SHP77 treated with DMSO at 0.1 percent for 48 hours (cell line): ENCODE measurements at regions not wholly inside any gene's neighbourhood (a gene's known extent, or its start where the extent isn't known, plus 50 kb on each side); places are given as distances from the start of the nearest gene placed in this dataset.

Source experiments
- DNase-seq: peaks from one replicate; lab custom pipeline; 2025; lab: John Stamatoyannopoulos, UW

GRCh38 chr12:123041042-123041531 lies 60.6 kb downstream of the ARL6IP4 start:
- peak; percentile 12 for DNase-seq

GRCh38 chr12:123040106-123040505 lies 59.6 kb downstream of the ARL6IP4 start:
- DNase-seq = no peak

- no peak for DNase-seq
Observed at GRCh38 chr12:123038966-123039365, 58.5 kb downstream of the ARL6IP4 start.

- no peak for DNase-seq
Observed at GRCh38 chr12:123038486-123038885, 58.0 kb downstream of the ARL6IP4 start.

GRCh38 chr12:123037791-123038190 lies 57.3 kb downstream of the ARL6IP4 start:
- DNase-seq = no peak

- no peak for DNase-seq
Observed at GRCh38 chr12:123036466-123037285, 56.2 kb downstream of the ARL6IP4 start.

- DNase-seq = no peak
Observed at GRCh38 chr12:123035841-123036240, 55.4 kb downstream of the ARL6IP4 start.

GRCh38 chr12:123034865-123035264 lies 54.4 kb downstream of the ARL6IP4 start:
- DNase-seq = no peak

GRCh38 chr12:123034022-123034541 lies 53.6 kb downstream of the ARL6IP4 start:
- DNase-seq = no peak

- no peak for DNase-seq
Observed at GRCh38 chr12:123033392-123034021, 53.0 kb downstream of the ARL6IP4 start.

GRCh38 chr12:123032736-123033391 lies 52.4 kb downstream of the ARL6IP4 start:
- no peak for DNase-seq
